ENCODE measurements at regions not wholly inside any gene's neighbourhood (a gene's known extent, or its start where the extent isn't known, plus 50 kb on each side); places are given as distances from the start of the nearest gene placed in this dataset.
A peak's percentile ranks its signal among the peaks of the same experiment; 100 is the strongest.
"Not testable (repeated sequence)": the region's sequence is repeated elsewhere in the genome, so short reads cannot be mapped to it uniquely, and the experiment has no call there.

DNA sequence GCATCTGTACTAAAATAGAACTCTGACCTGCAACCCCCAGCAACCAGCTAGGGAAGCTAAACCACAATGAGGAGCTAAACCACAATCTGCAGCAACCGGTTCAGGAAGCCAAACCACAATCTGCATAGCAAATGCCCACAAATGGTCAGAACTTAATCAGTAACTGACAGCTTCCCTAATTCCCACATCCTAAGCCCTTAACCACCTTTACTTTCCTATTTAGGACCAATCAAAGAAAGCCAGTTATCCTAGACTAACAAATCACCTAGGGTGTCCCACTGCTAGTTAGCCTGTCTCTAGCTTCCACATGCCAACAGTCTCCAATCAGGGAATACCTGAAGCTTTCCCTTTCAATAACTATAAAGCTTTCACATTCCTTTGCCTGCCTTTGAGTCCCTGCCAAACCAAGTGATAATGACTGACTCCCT is 424.6 kb upstream of the PTCHD4 start:
- ChIA-PET POLR2A (ENCODE audit: low non-redundant PET) (no interaction called here), CTCF (interaction anchor here (0.7 to 1.2 kb wide), 2 partner anchors 14 to 448 kb away, joined by 4 to 5 read pairs; no protein-coding TSS in a partner anchor)
- DNase-seq (ENCODE audit: low spot score) = peak; percentile 49
- no peak overlapping the region for H3K27ac ChIP-seq
- TF ChIP-seq, protein P1, sequence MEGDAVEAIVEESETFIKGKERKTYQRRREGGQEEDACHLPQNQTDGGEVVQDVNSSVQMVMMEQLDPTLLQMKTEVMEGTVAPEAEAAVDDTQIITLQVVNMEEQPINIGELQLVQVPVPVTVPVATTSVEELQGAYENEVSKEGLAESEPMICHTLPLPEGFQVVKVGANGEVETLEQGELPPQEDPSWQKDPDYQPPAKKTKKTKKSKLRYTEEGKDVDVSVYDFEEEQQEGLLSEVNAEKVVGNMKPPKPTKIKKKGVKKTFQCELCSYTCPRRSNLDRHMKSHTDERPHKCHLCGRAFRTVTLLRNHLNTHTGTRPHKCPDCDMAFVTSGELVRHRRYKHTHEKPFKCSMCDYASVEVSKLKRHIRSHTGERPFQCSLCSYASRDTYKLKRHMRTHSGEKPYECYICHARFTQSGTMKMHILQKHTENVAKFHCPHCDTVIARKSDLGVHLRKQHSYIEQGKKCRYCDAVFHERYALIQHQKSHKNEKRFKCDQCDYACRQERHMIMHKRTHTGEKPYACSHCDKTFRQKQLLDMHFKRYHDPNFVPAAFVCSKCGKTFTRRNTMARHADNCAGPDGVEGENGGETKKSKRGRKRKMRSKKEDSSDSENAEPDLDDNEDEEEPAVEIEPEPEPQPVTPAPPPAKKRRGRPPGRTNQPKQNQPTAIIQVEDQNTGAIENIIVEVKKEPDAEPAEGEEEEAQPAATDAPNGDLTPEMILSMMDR (conservative IDR thresholded peaks at IDR 0.05; ENCODE audit: low read depth) = no peak

DNA sequence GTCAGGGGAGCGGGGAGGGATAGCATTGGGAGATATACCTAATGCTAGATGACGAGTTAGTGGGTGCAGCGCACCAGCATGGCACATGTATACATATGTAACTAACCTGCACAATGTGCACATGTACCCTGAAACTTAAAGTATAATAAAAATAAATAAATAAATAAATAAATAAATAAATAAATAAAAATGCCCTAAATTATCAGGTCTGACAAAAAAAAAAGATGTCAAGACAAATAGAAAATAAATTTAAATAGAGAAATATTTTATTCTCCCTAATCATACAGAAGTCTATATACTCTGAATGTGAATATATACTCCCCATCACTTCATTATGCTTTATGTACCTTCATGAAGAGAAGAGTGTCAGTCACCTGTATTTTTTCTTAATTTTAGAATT is 420.0 kb upstream of the PTCHD4 start:
- CTCF ChIA-PET = not testable (repeated sequence)

DNA sequence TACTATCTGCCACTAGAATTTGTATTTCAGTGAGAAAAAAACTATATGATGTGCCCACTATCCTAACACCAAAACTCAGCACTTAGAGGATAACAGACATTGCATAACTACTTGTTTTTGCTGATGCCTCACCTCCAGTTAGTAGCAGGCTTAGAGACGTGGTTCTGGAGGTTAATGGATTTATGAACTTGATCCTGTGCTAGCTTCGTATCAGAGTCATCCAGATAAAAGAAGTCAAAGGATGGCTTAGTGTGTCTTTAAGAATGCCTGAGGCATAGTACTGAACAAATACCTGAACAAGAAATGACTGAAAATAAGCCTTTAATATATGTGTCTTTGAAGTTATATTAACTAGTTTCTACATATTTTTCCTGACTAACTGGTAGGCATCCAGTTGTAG is 414.9 kb upstream of the PTCHD4 start:
- H3K27ac ChIP-seq = no peak overlapping the region
- ChIA-PET POLR2A (ENCODE audit: low non-redundant PET) (no interaction called here), CTCF (interaction anchor here (0.6 kb wide), 2 partner anchors 262 to 729 kb away, joined by 3 read pairs; no protein-coding TSS in a partner anchor)
- no peak for DNase-seq (ENCODE audit: low spot score)
- TF ChIP-seq, protein P1 (conservative IDR thresholded peaks at IDR 0.05; ENCODE audit: low read depth) = no peak

More for the DNA sequence above, 420.0 kb upstream of the PTCHD4 start:
- POLR2A ChIA-PET (ENCODE audit: low non-redundant PET); H3K27ac ChIP-seq; DNase-seq (ENCODE audit: low spot score): not testable (repeated sequence)

DNA sequence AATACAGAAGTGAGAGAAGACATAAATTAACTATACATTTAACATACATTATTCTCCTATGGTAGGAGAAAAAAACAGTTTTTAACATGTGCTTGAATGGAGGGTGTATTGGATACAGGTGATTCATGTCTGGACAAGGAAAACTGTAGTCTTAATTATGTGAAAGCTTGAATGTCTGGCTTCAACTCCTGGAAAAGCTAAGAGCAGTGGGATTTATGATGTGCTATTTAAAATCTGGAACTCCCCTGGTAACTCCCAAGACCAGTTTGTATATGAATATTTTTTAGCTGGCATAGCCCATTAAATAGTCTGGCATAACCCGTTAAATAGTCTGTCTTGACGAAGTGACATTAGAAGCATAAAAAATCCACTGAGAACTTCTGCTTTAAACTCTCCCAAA is 410.0 kb upstream of the PTCHD4 start:
- DNase-seq (ENCODE audit: low spot score) = no peak
- no peak overlapping the region for H3K27ac ChIP-seq
- CTCF ChIA-PET = no interaction called here
- POLR2A ChIA-PET (ENCODE audit: low non-redundant PET) = no interaction called here
- TF ChIP-seq, protein P1 (conservative IDR thresholded peaks at IDR 0.05; ENCODE audit: low read depth) = no peak

DNA sequence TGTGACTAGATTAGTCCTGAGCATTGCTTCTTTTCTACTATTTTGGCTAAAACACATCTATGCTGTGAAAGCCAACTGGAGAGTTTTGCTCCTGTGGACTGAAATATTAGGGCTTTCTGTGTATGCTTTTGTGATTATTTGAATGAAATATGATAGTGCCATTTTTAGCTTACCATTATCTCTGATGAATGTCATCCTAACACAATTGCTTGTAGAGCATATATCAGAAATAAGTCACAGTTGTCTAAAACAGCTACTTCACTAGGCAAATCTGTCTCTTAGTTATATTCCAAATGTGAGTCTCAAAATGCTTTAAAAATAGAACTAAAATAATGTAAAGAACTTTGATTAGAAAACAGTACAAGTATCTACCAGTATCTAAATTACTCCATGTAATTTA is 401.4 kb upstream of the PTCHD4 start:
- DNase-seq (ENCODE audit: low spot score) = no peak
- ChIA-PET CTCF (no interaction called here), POLR2A (ENCODE audit: low non-redundant PET) (no interaction called here)
- TF ChIP-seq, protein P1 (conservative IDR thresholded peaks at IDR 0.05; ENCODE audit: low read depth) = no peak
- no peak overlapping the region for H3K27ac ChIP-seq

DNA sequence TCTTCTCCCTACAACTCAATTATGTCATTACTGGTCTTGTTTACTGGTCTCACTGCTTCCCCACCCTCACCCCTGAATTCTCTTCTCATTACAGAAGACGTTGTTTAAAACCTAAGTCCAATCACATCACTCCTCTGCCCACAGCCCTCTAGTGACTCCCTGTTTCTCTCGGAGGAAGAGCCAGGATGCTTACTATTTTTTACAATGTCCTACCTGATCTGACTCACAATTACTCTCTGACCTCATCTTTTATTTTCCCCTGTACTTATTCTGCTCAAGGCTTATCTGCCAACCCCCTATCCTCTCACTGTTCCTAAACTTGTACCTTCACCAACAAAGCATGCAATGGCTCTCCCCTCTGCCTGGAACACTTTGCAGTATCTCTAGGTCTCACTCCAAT is 400.4 kb upstream of the PTCHD4 start:
- no peak for DNase-seq (ENCODE audit: low spot score)
- ChIA-PET POLR2A (ENCODE audit: low non-redundant PET) (no interaction called here), CTCF (no interaction called here)
- H3K27ac ChIP-seq = no peak overlapping the region
- TF ChIP-seq, protein P1 (conservative IDR thresholded peaks at IDR 0.05; ENCODE audit: low read depth) = no peak

DNA sequence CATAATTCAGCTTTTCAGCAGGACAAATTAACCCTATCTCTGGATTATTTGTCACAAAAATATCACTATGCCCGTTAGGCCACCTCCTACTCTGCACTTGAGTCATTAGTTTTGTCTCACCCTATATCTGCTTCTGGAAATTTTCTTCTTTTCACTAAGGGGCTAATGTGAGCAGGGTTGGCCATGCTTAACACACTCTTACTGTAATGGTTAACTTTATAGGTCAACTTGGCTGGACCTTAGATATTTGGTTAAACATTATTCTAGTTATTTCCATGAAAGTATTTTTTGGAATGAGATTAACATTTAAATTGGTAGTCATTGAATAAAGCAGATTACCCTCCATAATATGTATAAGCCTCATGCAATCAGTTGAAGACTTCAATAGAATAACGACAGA is 394.6 kb upstream of the PTCHD4 start:
- ChIA-PET POLR2A (ENCODE audit: low non-redundant PET) (no interaction called here), CTCF (no interaction called here)
- DNase-seq (ENCODE audit: low spot score) = no peak
- H3K27ac ChIP-seq = no peak overlapping the region
- TF ChIP-seq, protein P1 (conservative IDR thresholded peaks at IDR 0.05; ENCODE audit: low read depth) = no peak

DNA sequence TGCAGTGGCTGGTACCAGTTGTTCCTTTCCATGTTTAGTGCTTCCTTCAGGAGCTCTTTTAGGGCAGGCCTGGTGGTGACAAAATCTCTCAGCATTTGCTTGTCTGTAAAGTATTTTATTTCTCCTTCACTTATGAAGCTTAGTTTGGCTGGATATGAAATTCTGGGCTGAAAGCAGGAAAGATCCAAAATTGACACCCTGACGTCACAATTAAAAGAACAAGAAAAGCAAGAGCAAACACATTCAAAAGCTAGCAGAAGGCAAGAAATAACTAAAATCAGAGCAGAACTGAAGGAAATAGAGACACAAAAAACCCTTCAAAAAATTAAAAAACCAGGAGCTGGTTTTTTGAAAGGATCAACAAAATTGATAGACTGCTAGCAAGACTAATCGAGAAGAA is 382.4 kb upstream of the PTCHD4 start:
- H3K27ac ChIP-seq; DNase-seq (ENCODE audit: low spot score); POLR2A ChIA-PET (ENCODE audit: low non-redundant PET); CTCF ChIA-PET: not testable (repeated sequence)

Data from RWPE1 (cell line).